K562 (cell line): ENCODE measurements at regions not wholly inside any gene's neighbourhood (a gene's known extent, or its start where the extent isn't known, plus 50 kb on each side); places are given as distances from the start of the nearest gene placed in this dataset.

Experiments
- ATAC-seq: fragments of 200-7000 bp; cut with Tn5 transposase; 3 replicates; pipeline ENCODE4 v1.9.1; 2020; ENCODE audit warnings: moderate library complexity
- BruUV-seq: library from RNA; stranded (reverse); fragments of 400-500 nt; replicated peaks from 2 replicates; lab custom pipeline; 2021; lab: Mats Ljungman, UMichigan
- CTCF ChIA-PET: fragments of 300-600 bp; formaldehyde crosslinking; extraction: SDS; loops from one replicate; lab custom pipeline; 2021; ENCODE audit warnings: low intra/inter-chr PET ratio; lab: Yijun Ruan, JAX
- POLR2A ChIA-PET: fragments of 300-600, 350-650 bp; sonication (Branson Sonifier 250); formaldehyde crosslinking; extraction: SDS; loops from one replicate; lab custom pipeline; 2021; ENCODE audit warnings: antibody characterized with exemption, inconsistent platforms; lab: Yijun Ruan, JAX
- DNase-seq, 4 experiments: peaks; one replicate each; pipeline versions ENCODE4 v3.0.0 to v3.0.0-alpha.2; 2011 to 2018; ENCODE audit warnings: low spot score in 3 of 4, mixed read lengths in 3 of 4; ENCODE audit errors: extremely low read depth in 1 of 4
- FAIRE-seq: peaks from 2 replicates; lab custom pipeline; 2011; peaks lifted over from hg19 to GRCh38; lab: Jason Lieb, UNC
- H2AFZ ChIP-seq: 2 replicates; pipeline ENCODE4 v1.6.0; 2011; ENCODE audit warnings: low read depth, low read length, control low read depth, inconsistent platforms
- H3K27ac ChIP-seq: fragments of 200-600 bp; 3 replicates; pipeline ENCODE4 v1.8.0; 2011; ENCODE audit warnings: low read depth, mild to moderate bottlenecking, control low read depth, inconsistent platforms, low read length, moderate library complexity, mixed read lengths; ENCODE audit errors: extremely low read depth
- H3K27me3 ChIP-seq, 2 experiments: fragments of 300-600 bp in 1 of 2; 2 replicates in 1 of 2; 3 replicates in 1 of 2; pipeline versions ENCODE4 v1.6.0 to v1.8.0; 2011; ENCODE audit warnings: inconsistent platforms in 2 of 2, low read length in 2 of 2, mild to moderate bottlenecking in 1 of 2, mixed read lengths in 1 of 2, moderate library complexity in 1 of 2; ENCODE audit not compliant: control insufficient read depth in 2 of 2, insufficient read depth in 2 of 2
- H3K36me3 ChIP-seq: fragments of 300-600 bp; 3 replicates; pipeline ENCODE4 v1.8.0; 2011; ENCODE audit warnings: mild to moderate bottlenecking, low read length, inconsistent platforms; ENCODE audit not compliant: control insufficient read depth, insufficient read depth
- H3K4me1 ChIP-seq, 2 experiments: fragments of 200-600 bp in 1 of 2; replicated peaks in 1 of 2; 2 replicates in 1 of 2; 3 replicates in 1 of 2; pipeline versions ENCODE4 v1.5.1 to v1.8.0; 2011; ENCODE audit warnings: inconsistent platforms in 2 of 2, low read length in 2 of 2, mild to moderate bottlenecking in 1 of 2, mixed read lengths in 1 of 2, moderate library complexity in 1 of 2; ENCODE audit not compliant: control insufficient read depth in 2 of 2, insufficient read depth in 2 of 2
- H3K4me2 ChIP-seq: 2 replicates; pipeline ENCODE4 v1.6.1; 2011; ENCODE audit warnings: low read length, control low read depth, inconsistent platforms, mixed read lengths; ENCODE audit not compliant: insufficient read depth
- H3K4me3 ChIP-seq: fragments of 200-600 bp; sonication (generic), shearing (Covaris generic); 2 replicates; pipeline ENCODE4 v1.5.1; 2016; ENCODE audit warnings: control low read depth, inconsistent platforms
- H3K79me2 ChIP-seq: fragments of 200-600 bp; 3 replicates; pipeline ENCODE4 v1.8.0; 2011; ENCODE audit warnings: low read length, inconsistent platforms; ENCODE audit not compliant: control insufficient read depth, insufficient read depth
- H3K9ac ChIP-seq, 2 experiments: 2 replicates each; pipeline versions ENCODE4 v1.6.0 to v1.6.1; 2011; ENCODE audit warnings: low read depth in 2 of 2, low read length in 2 of 2, control low read depth in 1 of 2, inconsistent platforms in 1 of 2, mild to moderate bottlenecking in 1 of 2, mixed read lengths in 1 of 2; ENCODE audit not compliant: insufficient read depth in 1 of 2
- H3K9me1 ChIP-seq: one replicate; pipeline ENCODE4 v1.6.0; 2011; ENCODE audit warnings: inconsistent platforms, mild to moderate bottlenecking, low read length, moderate library complexity; ENCODE audit not compliant: control insufficient read depth, insufficient read depth
- H3K9me3 ChIP-seq: replicated peaks from 2 replicates; pipeline ENCODE4 v1.5.1; 2011; ENCODE audit warnings: low read depth, low read length, inconsistent platforms; ENCODE audit not compliant: control insufficient read depth, insufficient read depth
- H4K20me1 ChIP-seq: replicated peaks from 2 replicates; pipeline ENCODE4 v1.6.1; 2011; ENCODE audit warnings: low read length, inconsistent platforms, mixed read lengths; ENCODE audit not compliant: control insufficient read depth, insufficient read depth
- DMBX1 ChIP-seq: fragments of 250-450 bp; sonication (Bioruptor Pico); IDR thresholded peaks from 2 replicates; pipeline ENCODE4 v1.8.0; 2022; ENCODE audit warnings: inconsistent platforms, mild to moderate bottlenecking, moderate library complexity, borderline replicate concordance
- KDM4B ChIP-seq, 2 experiments: fragments of 450-650 bp in 1 of 2; sonication (generic) in 1 of 2; IDR thresholded peaks; 2 replicates each; pipeline ENCODE4 v1.6.1; 2016 to 2017; ENCODE audit warnings: borderline replicate concordance in 2 of 2, antibody characterized with exemption in 1 of 2, low read depth in 1 of 2, mild to moderate bottlenecking in 1 of 2
- KLF6 ChIP-seq: fragments of 250-450 bp; sonication (Bioruptor Pico); IDR thresholded peaks from 2 replicates; pipeline ENCODE4 v1.4.0; 2020; ENCODE audit warnings: mild to moderate bottlenecking, moderate library complexity, borderline replicate concordance
- POLR3A ChIP-seq: IDR thresholded peaks from 2 replicates; pipeline ENCODE4 v1.6.1; 2011; ENCODE audit warnings: borderline replicate concordance, mild to moderate bottlenecking, moderate library complexity; ENCODE audit not compliant: insufficient read length, insufficient read depth; ENCODE audit errors: extremely low read depth
- WGBS: fragments of 100-300 bp; shearing (Covaris generic); methylation state at CpG from one replicate; pipeline ENCODE4 v1.1.6; 2016; ENCODE audit warnings: low coverage, mixed read lengths; ENCODE audit not compliant: insufficient coverage; ENCODE audit errors: missing lambda C conversion rate; 5-methylcytosine and 5-hydroxymethylcytosine counted together
- in situ Hi-C: fragments of 300-500 bp; cut with MboI; formaldehyde crosslinking; loops from 4 replicates; pipeline ENCODE4 v1.15.0; 2018; ENCODE audit warnings: inconsistent platforms, mixed read lengths
- intact Hi-C: fragments of 100-400 bp; cut with micrococcal nuclease; formaldehyde crosslinking; loops from 2 replicates; pipeline ENCODE4 v1.14.2; 2022
- TF ChIP-seq, protein P1 (sequence below): sonication (generic); formaldehyde crosslinking; IDR thresholded peaks from 2 replicates; pipeline ENCODE4 v1.8.1; 2023; ENCODE audit warnings: mild to moderate bottlenecking, missing genetic modification reagents

GRCh38 chr12:29844667-29845066, 60.9 kb upstream of the TMTC1 start:
- no TSS peak for BruUV-seq
- CTCF ChIA-PET: no interaction called here

More at GRCh38 chr12:29844667-29845066, 60.9 kb upstream of the TMTC1 start:
- intact Hi-C loops: no loop called here
- H3K27me3 ChIP-seq: no peaks in the 10 kb centered on the region
- in situ Hi-C loops: no loop called here
- no peak for DNase-seq
- no peaks in the 10 kb centered on the region for H4K20me1 ChIP-seq
- H3K4me3 ChIP-seq: no peak overlapping the region
- WGBS: 0% methylated on average over 2 of the region's 2 CpGs
- no peaks in the 10 kb centered on the region for H3K36me3 ChIP-seq
- POLR2A ChIA-PET: interaction anchor here (0.8 kb wide), 1 partner anchor 180 kb away, joined by 3 read pairs; no protein-coding TSS in a partner anchor
- no peak for ATAC-seq
- H2AFZ ChIP-seq: no peak overlapping the region
- no peaks in the 10 kb centered on the region for H3K79me2 ChIP-seq
- FAIRE-seq: no peak
- no peak overlapping the region for H3K9ac ChIP-seq
- no peaks in the 10 kb centered on the region for H3K4me1 ChIP-seq
- no peaks in the 10 kb centered on the region for H3K9me1 ChIP-seq
- TF ChIP-seq POLR3A (no peak), KLF6 (CRISPR knock-in tag) (no peak), DMBX1 (CRISPR knock-in tag) (no peak), KDM4B (IDR thresholded peaks at IDR 0.05; ENCODE audit: borderline replicate concordance in 2 of 2, low read depth in 1 of 2) (no peak)
- TF ChIP-seq, protein P1, sequence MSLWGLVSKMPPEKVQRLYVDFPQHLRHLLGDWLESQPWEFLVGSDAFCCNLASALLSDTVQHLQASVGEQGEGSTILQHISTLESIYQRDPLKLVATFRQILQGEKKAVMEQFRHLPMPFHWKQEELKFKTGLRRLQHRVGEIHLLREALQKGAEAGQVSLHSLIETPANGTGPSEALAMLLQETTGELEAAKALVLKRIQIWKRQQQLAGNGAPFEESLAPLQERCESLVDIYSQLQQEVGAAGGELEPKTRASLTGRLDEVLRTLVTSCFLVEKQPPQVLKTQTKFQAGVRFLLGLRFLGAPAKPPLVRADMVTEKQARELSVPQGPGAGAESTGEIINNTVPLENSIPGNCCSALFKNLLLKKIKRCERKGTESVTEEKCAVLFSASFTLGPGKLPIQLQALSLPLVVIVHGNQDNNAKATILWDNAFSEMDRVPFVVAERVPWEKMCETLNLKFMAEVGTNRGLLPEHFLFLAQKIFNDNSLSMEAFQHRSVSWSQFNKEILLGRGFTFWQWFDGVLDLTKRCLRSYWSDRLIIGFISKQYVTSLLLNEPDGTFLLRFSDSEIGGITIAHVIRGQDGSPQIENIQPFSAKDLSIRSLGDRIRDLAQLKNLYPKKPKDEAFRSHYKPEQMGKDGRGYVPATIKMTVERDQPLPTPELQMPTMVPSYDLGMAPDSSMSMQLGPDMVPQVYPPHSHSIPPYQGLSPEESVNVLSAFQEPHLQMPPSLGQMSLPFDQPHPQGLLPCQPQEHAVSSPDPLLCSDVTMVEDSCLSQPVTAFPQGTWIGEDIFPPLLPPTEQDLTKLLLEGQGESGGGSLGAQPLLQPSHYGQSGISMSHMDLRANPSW (CRISPR knock-in tag): no peak
- no peak overlapping the region for H3K27ac ChIP-seq
- H3K4me2 ChIP-seq: no peak overlapping the region
- H3K9me3 ChIP-seq: no peaks in the 10 kb centered on the region; the same call in 1 of the 2 replicates
